GM23338 (cell line): ENCODE measurements at regions not wholly inside any gene's neighbourhood (a gene's known extent, or its start where the extent isn't known, plus 50 kb on each side); places are given as distances from the start of the nearest gene placed in this dataset.

Experiments used
- ATAC-seq: fragments of 200-7000 bp; cut with Tn5 transposase; 3 replicates; pipeline ENCODE4 v1.9.1; 2020
- DNase-seq: peaks from one replicate; pipeline ENCODE4 v3.0.0-alpha.2; 2015; ENCODE audit warnings: low spot score
- H2AFZ ChIP-seq: fragments of 200-600 bp; sonication (generic); 2 replicates; pipeline ENCODE4 v1.8.0; 2016; ENCODE audit warnings: antibody characterized with exemption, mild to moderate bottlenecking, moderate library complexity
- H3F3A ChIP-seq: fragments of 200-600 bp; sonication (generic); replicated peaks from 2 replicates; pipeline ENCODE4 v1.8.0; 2017; ENCODE audit warnings: antibody characterized with exemption, mixed run types, low read depth
- H3K27ac ChIP-seq: fragments of 200-600 bp; sonication (generic); 2 replicates; pipeline ENCODE4 v1.6.1; 2016; ENCODE audit warnings: low read depth
- H3K27me3 ChIP-seq: fragments of 200-600 bp; sonication (generic); 2 replicates; pipeline ENCODE4 v1.8.0; 2016; ENCODE audit warnings: mild to moderate bottlenecking, mixed run types, moderate library complexity; ENCODE audit not compliant: insufficient read depth
- H3K36me3 ChIP-seq: fragments of 200-600 bp; sonication (generic); 2 replicates; pipeline ENCODE4 v1.8.0; 2016; ENCODE audit warnings: mild to moderate bottlenecking; ENCODE audit not compliant: insufficient read depth
- H3K4me1 ChIP-seq: fragments of 200-600 bp; sonication (generic); 2 replicates; pipeline ENCODE4 v1.8.0; 2016; ENCODE audit warnings: mild to moderate bottlenecking, moderate library complexity; ENCODE audit not compliant: insufficient read depth
- H3K4me2 ChIP-seq: fragments of 200-600 bp; sonication (generic); 2 replicates; pipeline ENCODE4 v1.7.1; 2017; ENCODE audit warnings: mixed run types
- H3K4me3 ChIP-seq: fragments of 200-600 bp; sonication (generic); 2 replicates; pipeline ENCODE4 v1.6.1; 2016; ENCODE audit warnings: mixed run types
- H3K79me2 ChIP-seq: fragments of 200-600 bp; sonication (generic); replicated peaks from 2 replicates; pipeline ENCODE4 v1.8.0; 2017; ENCODE audit warnings: mild to moderate bottlenecking; ENCODE audit not compliant: insufficient read depth
- H3K9me2 ChIP-seq: fragments of 200-600 bp; sonication (generic); 2 replicates; pipeline ENCODE4 v1.8.0; 2017; ENCODE audit not compliant: insufficient read depth
- H4K20me1 ChIP-seq: fragments of 200-600 bp; sonication (generic); replicated peaks from 2 replicates; pipeline ENCODE4 v1.8.0; 2017; ENCODE audit warnings: mild to moderate bottlenecking; ENCODE audit not compliant: insufficient read depth
- H3K27ac Mint-ChIP-seq: 2 replicates; pipeline ENCODE4 v1.8.0; 2020; ENCODE audit warnings: inconsistent platforms, mild to moderate bottlenecking, moderate library complexity, mixed read lengths
- H3K27me3 Mint-ChIP-seq: 3 replicates; pipeline ENCODE4 v1.8.0; 2022; ENCODE audit warnings: low read depth, mild to moderate bottlenecking, moderate library complexity, mixed read lengths, inconsistent platforms; ENCODE audit not compliant: insufficient read depth, poor library complexity
- H3K36me3 Mint-ChIP-seq: 3 replicates; pipeline ENCODE4 v1.8.0; 2021; ENCODE audit warnings: low read depth, mild to moderate bottlenecking, inconsistent platforms, moderate library complexity, mixed read lengths
- H3K4me1 Mint-ChIP-seq: 3 replicates; pipeline ENCODE4 v1.8.0; 2020; ENCODE audit warnings: mild to moderate bottlenecking, inconsistent platforms, mixed read lengths
- H3K4me3 Mint-ChIP-seq: 3 replicates; pipeline ENCODE4 v1.8.0; 2021; ENCODE audit warnings: moderate library complexity, mild to moderate bottlenecking, inconsistent platforms, mixed read lengths
- H3K9me3 Mint-ChIP-seq: 3 replicates; pipeline ENCODE4 v1.8.0; 2020; ENCODE audit warnings: moderate library complexity, mild to moderate bottlenecking, inconsistent platforms, mixed read lengths
- ETS1 ChIP-seq: IDR thresholded peaks from 2 replicates; pipeline ENCODE4 v1.6.1; 2016; ENCODE audit warnings: antibody characterized with exemption
- EZH2 ChIP-seq: fragments of 200-600 bp; sonication (generic); IDR thresholded peaks from one replicate; pipeline ENCODE4 v1.8.0; 2017; ENCODE audit warnings: antibody characterized with exemption, mild to moderate bottlenecking, low read depth; ENCODE audit not compliant: unreplicated experiment
- EZH2phosphoT487 ChIP-seq: fragments of 200-600 bp; sonication (generic); IDR thresholded peaks from one replicate; pipeline ENCODE4 v1.8.1; 2018; ENCODE audit warnings: antibody characterized with exemption; ENCODE audit not compliant: unreplicated experiment
- JUNB ChIP-seq: IDR thresholded peaks from one replicate; pipeline ENCODE4 v1.6.1; 2016; ENCODE audit warnings: antibody characterized with exemption; ENCODE audit not compliant: unreplicated experiment
- POLR2AphosphoS5 ChIP-seq: IDR thresholded peaks from 2 replicates; pipeline ENCODE4 v1.6.1; 2016; ENCODE audit warnings: antibody characterized with exemption, low read depth
- STAT1 ChIP-seq: IDR thresholded peaks from one replicate; pipeline ENCODE4 v1.6.1; 2016; ENCODE audit warnings: antibody characterized with exemption; ENCODE audit not compliant: unreplicated experiment
- ZNF114 ChIP-seq: fragments of 250-450 bp; sonication (Bioruptor Pico); IDR thresholded peaks from 2 replicates; pipeline ENCODE4 v1.5.0; 2020; ENCODE audit warnings: mild to moderate bottlenecking, moderate library complexity
- ZNF331 ChIP-seq: fragments of 250-450 bp; sonication (Bioruptor Pico); IDR thresholded peaks from 2 replicates; pipeline ENCODE4 v1.5.0; 2020; ENCODE audit warnings: low read depth, mild to moderate bottlenecking, moderate library complexity
- ZNF462 ChIP-seq: fragments of 250-450 bp; sonication (Bioruptor Pico); IDR thresholded peaks from 2 replicates; pipeline ENCODE4 v1.5.0; 2020; ENCODE audit warnings: mild to moderate bottlenecking, moderate library complexity

- no peak for TF ChIP-seq ZNF462 (CRISPR knock-in tag)
- no peak for TF ChIP-seq ZNF114 (CRISPR knock-in tag)
- no peak for TF ChIP-seq STAT1
- no peak for TF ChIP-seq EZH2phosphoT487
- TF ChIP-seq JUNB, result no peak
- TF ChIP-seq ZNF331 (CRISPR knock-in tag), result no peak
- TF ChIP-seq POLR2AphosphoS5, result no peak
These were observed 835.1 kb downstream of the EDEM1 start (continued) for GRCh38 chr3:6022621-6023020.

DNA sequence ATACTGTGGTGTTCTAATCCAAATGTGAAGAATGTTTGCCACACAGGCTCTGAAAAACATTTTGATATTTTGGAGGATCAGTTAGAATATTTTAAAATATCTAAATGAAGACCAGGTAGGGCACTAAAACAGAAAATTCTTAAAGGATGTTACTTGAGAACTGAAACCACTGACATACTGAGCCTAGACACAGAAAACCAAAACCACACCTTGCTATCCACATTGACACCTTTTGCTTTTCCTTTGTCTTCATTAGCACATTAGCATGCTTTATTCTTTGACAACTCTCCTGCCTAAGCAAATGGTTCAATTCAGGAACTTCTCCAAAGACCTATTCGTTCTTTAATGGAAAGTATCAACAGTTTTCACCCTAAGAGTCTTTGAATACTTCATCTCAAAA, 835.9 kb upstream of the GRM7 start:
- no peaks in the 10 kb centered on the region for H3K4me1 ChIP-seq
- H3K4me2 ChIP-seq, result no peak overlapping the region
- H3K4me3 ChIP-seq, result no peak overlapping the region
- Mint-ChIP-seq H3K9me3 (peaks cover 88% of the 10 kb centered on the region), H3K27me3 (no peaks in the 10 kb centered on the region), H3K4me1 (no peaks in the 10 kb centered on the region), H3K27ac (no peak overlapping the region), H3K36me3 (peaks cover 22% of the 10 kb centered on the region; the same call in 2 of the 3 replicates), H3K4me3 (no peak overlapping the region)
- H3K27me3 ChIP-seq, result no peaks in the 10 kb centered on the region
- no peak overlapping the region for H2AFZ ChIP-seq
- no peak overlapping the region for H3K27ac ChIP-seq
- 0 out of 2 replicates have a peak, but pooled peaks cover 5% of the 10 kb centered on the region for H3K36me3 ChIP-seq
- no peaks in the 10 kb centered on the region for H3K79me2 ChIP-seq
- no peaks in the 10 kb centered on the region for H3F3A ChIP-seq
- H3K9me2 ChIP-seq, result no peaks in the 10 kb centered on the region
- no peak for ATAC-seq
- no peak for DNase-seq
- H4K20me1 ChIP-seq, result no peaks in the 10 kb centered on the region
- TF ChIP-seq EZH2, result no peak
- no peak for TF ChIP-seq ETS1
- TF ChIP-seq ZNF462 (CRISPR knock-in tag), result no peak
